Immature natural killer cell (primary cell): ENCODE measurements at regions not wholly inside any gene's neighbourhood (a gene's known extent, or its start where the extent isn't known, plus 50 kb on each side); places are given as distances from the start of the nearest gene placed in this dataset.

Source experiments
- DNase-seq, 3 donors: peaks; one replicate each; pipeline ENCODE4 v3.0.0; 2022; ENCODE audit warnings: mixed read lengths in 1 of 3
- H3K27ac Mint-ChIP-seq, 6 donors: one replicate each; pipeline ENCODE4 v1.8.0; 2020; ENCODE audit warnings: mixed read lengths in 6 of 6, mild to moderate bottlenecking in 5 of 6, inconsistent platforms in 4 of 6, moderate library complexity in 3 of 6
- H3K27me3 Mint-ChIP-seq, 3 donors: one replicate each; pipeline ENCODE4 v1.8.0; 2020 to 2021; ENCODE audit warnings: low read depth in 3 of 3, mild to moderate bottlenecking in 3 of 3, mixed read lengths in 3 of 3, moderate library complexity in 3 of 3, inconsistent platforms in 1 of 3
- H3K36me3 Mint-ChIP-seq, 3 donors: one replicate each; pipeline ENCODE4 v1.8.0; 2020; ENCODE audit warnings: mixed read lengths in 3 of 3, inconsistent platforms in 2 of 3, mild to moderate bottlenecking in 2 of 3
- H3K4me1 Mint-ChIP-seq, 2 donors: one replicate each; pipeline ENCODE4 v1.8.0; 2020; ENCODE audit warnings: inconsistent platforms in 2 of 2, mild to moderate bottlenecking in 2 of 2, mixed read lengths in 2 of 2, moderate library complexity in 1 of 2
- H3K4me3 Mint-ChIP-seq, 5 donors: one replicate each; pipeline ENCODE4 v1.8.0; 2020; ENCODE audit warnings: mild to moderate bottlenecking in 5 of 5, mixed read lengths in 5 of 5, inconsistent platforms in 3 of 5, moderate library complexity in 3 of 5
- H3K9me3 Mint-ChIP-seq, 6 donors: one replicate each; pipeline ENCODE4 v1.8.0; 2020; ENCODE audit warnings: mild to moderate bottlenecking in 6 of 6, mixed read lengths in 6 of 6, inconsistent platforms in 4 of 6, moderate library complexity in 3 of 6

GRCh38 chr16:86430814-86431213, 79.5 kb upstream of the FOXF1 start:
- H3K4me1 Mint-ChIP-seq: no peaks in the 10 kb centered on the region
- no peak for DNase-seq
- H3K27me3 Mint-ChIP-seq: peaks cover 2 to 6% (median 3%) of the 10 kb centered on the region in 3 donors
- H3K4me3 Mint-ChIP-seq: no peak overlapping the region
- H3K36me3 Mint-ChIP-seq: no peaks in the 10 kb centered on the region
- H3K9me3 Mint-ChIP-seq: no peaks in the 10 kb centered on the region
- H3K27ac Mint-ChIP-seq: no peak overlapping the region

GRCh38 chr16:86431540-86431939, 78.8 kb upstream of the FOXF1 start:
- Mint-ChIP-seq H3K27me3 (peaks cover 2 to 6% (median 3%) of the 10 kb centered on the region in 3 donors), H3K4me1 (no peaks in the 10 kb centered on the region), H3K9me3 (no peaks in the 10 kb centered on the region), H3K27ac (no peak overlapping the region), H3K4me3 (no peak overlapping the region), H3K36me3 (no peaks in the 10 kb centered on the region)
- DNase-seq: no peak

DNA sequence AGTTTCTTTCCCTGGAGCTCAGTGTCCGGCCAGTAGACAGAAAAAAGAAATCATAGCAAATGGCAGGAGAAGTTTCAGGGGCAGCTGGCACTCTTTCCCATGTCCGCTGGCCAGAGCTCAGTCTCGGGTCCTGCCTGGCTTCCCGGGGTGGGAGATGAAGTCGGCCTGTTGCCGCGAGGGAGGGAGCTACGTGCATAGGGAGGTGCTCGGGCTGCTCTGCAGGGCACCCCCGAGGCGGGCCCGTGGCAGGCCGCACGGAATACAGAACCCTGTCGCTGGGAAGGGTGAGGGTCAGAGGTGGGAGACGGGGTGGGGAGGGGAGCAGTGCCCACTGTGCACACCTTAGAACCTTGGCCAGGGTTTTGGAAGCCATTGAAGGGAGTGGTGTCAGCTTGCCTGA, 78.3 kb upstream of the FOXF1 start:
- H3K27me3 Mint-ChIP-seq: peaks cover 2 to 6% (median 3%) of the 10 kb centered on the region in 3 donors
- no peaks in the 10 kb centered on the region for H3K4me1 Mint-ChIP-seq
- H3K36me3 Mint-ChIP-seq: no peaks in the 10 kb centered on the region
- H3K4me3 Mint-ChIP-seq: no peak overlapping the region
- no peak for DNase-seq
- H3K27ac Mint-ChIP-seq: no peak overlapping the region
- no peaks in the 10 kb centered on the region for H3K9me3 Mint-ChIP-seq

- H3K27me3 Mint-ChIP-seq: peaks cover 3 to 6% (median 3%) of the 10 kb centered on the region in 3 donors
- H3K9me3 Mint-ChIP-seq: no peaks in the 10 kb centered on the region
- no peaks in the 10 kb centered on the region for H3K36me3 Mint-ChIP-seq
- no peak overlapping the region for H3K27ac Mint-ChIP-seq
- no peaks in the 10 kb centered on the region for H3K4me1 Mint-ChIP-seq
- H3K4me3 Mint-ChIP-seq: no peak overlapping the region
- DNase-seq: no peak
Observed at GRCh38 chr16:86432691-86433090, 77.6 kb upstream of the FOXF1 start.

DNA sequence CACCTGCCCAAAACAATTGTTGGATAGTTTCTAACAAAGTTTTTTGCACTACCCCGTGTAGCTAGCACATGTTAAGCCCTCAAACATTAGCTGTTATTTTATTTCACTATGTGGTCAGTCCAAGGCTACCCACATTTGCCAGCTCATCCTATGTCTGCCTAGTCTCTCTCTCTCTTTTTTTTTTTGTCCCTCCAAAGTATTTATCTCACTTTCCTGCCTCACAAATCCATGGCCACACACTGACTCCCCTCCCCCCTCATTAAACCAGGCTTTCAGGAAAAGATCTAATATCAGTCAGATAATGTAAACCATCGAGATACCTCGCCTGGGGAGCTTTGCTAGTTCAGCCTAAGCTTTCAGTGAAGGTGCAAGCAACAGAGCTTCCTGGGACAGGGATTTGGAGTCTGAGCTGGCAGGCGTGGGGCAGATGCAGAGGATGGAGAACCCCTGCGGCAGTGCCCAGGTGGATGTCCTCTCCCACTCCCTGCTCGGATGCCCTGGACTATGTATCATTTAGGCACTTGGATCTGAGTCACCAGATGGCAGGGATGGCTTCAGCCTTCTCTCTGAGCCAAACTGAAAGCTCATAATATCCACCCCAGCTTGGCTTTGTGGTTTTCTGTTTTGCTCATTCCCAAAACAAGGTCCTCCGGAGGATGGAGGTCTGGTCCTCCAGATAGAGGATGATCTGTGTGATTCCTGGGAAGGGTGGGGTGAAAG, 73.7 kb upstream of the FOXF1 start:
- H3K27me3 Mint-ChIP-seq: peaks cover 2 to 3% (median 3%) of the 10 kb centered on the region in 3 donors
- no peaks in the 10 kb centered on the region for H3K4me1 Mint-ChIP-seq
- no peak for DNase-seq
- H3K4me3 Mint-ChIP-seq: no peak overlapping the region
- peaks cover 0 to 2% (median 0%) of the 10 kb centered on the region in 6 donors for H3K9me3 Mint-ChIP-seq
- H3K36me3 Mint-ChIP-seq: no peaks in the 10 kb centered on the region
- H3K27ac Mint-ChIP-seq: no peak overlapping the region

- H3K4me3 Mint-ChIP-seq: no peak overlapping the region
- H3K27ac Mint-ChIP-seq: no peak overlapping the region
- H3K36me3 Mint-ChIP-seq: no peaks in the 10 kb centered on the region
- peaks cover 0 to 2% (median 0%) of the 10 kb centered on the region in 6 donors for H3K9me3 Mint-ChIP-seq
- no peaks in the 10 kb centered on the region for H3K4me1 Mint-ChIP-seq
- DNase-seq: no peak
- peaks cover 2 to 3% (median 3%) of the 10 kb centered on the region in 3 donors for H3K27me3 Mint-ChIP-seq
Observed at GRCh38 chr16:86437348-86437747, 73.0 kb upstream of the FOXF1 start.

DNA sequence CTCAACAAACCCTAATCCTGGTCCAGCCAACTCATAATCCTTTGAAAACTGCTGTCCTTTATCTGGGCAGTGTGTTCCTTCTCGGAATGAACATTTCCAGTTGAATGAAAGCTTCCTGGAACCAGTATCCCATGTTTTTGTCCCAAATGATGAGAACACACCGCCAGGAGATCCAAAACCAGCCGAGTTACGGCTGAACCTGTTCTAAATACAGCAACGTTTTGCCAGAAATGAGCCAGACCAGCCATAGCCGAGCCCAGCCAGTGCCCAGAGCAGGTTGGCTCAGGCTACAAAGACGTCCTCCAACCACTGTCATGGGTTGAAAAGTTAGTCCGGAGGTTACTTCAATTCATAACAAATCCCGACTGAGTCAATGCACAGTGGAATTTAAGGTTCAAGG, 67.6 kb upstream of the FOXF1 start:
- H3K27me3 Mint-ChIP-seq: peaks cover 4 to 6% (median 4%) of the 10 kb centered on the region in 3 donors
- peaks cover 0 to 2% (median 0%) of the 10 kb centered on the region in 6 donors for H3K9me3 Mint-ChIP-seq
- no peaks in the 10 kb centered on the region for H3K36me3 Mint-ChIP-seq
- H3K4me3 Mint-ChIP-seq: no peak overlapping the region
- H3K4me1 Mint-ChIP-seq: no peaks in the 10 kb centered on the region
- DNase-seq: no peak
- no peak overlapping the region for H3K27ac Mint-ChIP-seq

DNA sequence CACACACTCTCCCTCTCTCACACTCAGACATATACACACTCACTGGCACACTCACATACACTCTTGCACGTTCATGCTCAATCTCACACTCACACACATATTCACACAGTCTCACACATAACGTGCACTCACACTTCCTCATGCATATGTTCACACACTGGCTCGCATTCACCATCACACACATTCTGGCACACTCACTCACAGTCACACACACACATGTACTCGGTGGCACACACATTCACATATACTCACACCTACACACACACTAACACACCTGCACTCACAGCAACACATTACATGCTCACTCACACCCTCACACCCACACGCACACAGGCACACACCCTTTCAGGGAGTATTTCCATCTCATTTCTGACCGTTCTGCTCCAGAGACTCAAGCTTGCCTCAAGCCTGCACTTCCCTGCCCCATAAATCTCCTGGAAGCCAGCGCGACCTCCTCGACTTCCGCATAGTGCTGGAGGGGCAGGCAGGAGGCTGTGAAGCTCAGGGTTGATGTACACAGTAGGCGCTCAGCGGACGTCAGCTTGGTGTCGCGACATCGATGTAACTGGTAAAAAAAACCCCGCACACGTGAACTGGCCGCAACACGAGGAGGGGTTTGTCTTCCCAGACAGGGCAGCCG, 66.7 kb upstream of the FOXF1 start:
- Mint-ChIP-seq H3K27ac (no peak overlapping the region), H3K27me3 (peaks cover 4 to 6% (median 4%) of the 10 kb centered on the region in 3 donors), H3K36me3 (no peaks in the 10 kb centered on the region), H3K4me1 (peaks cover 0 to 1% of the 10 kb centered on the region in 2 donors), H3K9me3 (peaks cover 0 to under 1% (median 0%) of the 10 kb centered on the region in 6 donors), H3K4me3 (no peak overlapping the region)
- DNase-seq: no peak

GRCh38 chr16:86444261-86444660, 66.1 kb upstream of the FOXF1 start:
- H3K27me3 Mint-ChIP-seq: peaks cover 4 to 6% (median 4%) of the 10 kb centered on the region in 3 donors
- H3K4me1 Mint-ChIP-seq: peaks cover 5 to 8% of the 10 kb centered on the region in 2 donors
- H3K4me3 Mint-ChIP-seq: no peak overlapping the region
- no peaks in the 10 kb centered on the region for H3K9me3 Mint-ChIP-seq
- no peak for DNase-seq
- H3K36me3 Mint-ChIP-seq: no peaks in the 10 kb centered on the region
- H3K27ac Mint-ChIP-seq: no peak overlapping the region

DNA sequence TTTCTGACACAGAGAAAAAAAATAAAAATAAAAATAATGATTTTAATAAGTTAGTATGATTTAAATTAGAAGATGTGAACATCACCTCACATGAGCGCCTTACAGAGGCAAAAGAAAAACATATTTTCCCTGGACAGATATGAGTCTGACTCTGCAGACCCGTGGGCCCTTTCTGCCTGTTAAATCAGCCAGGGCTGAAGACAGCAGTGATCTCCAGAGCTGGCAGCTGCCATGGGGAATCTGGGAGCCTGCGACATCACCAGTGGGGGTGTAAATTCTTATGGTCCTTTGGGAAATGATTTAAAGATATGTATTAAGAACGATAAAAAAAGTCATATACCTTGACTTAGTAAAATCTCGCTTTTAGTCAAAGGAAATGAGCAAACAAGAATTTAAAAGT, 65.7 kb upstream of the FOXF1 start:
- Mint-ChIP-seq H3K36me3 (no peaks in the 10 kb centered on the region), H3K27me3 (peaks cover 4 to 6% (median 4%) of the 10 kb centered on the region in 3 donors), H3K4me1 (peaks cover 9 to 12% of the 10 kb centered on the region in 2 donors), H3K4me3 (no peak overlapping the region), H3K9me3 (no peaks in the 10 kb centered on the region), H3K27ac (no peak overlapping the region)
- no peak for DNase-seq

DNA sequence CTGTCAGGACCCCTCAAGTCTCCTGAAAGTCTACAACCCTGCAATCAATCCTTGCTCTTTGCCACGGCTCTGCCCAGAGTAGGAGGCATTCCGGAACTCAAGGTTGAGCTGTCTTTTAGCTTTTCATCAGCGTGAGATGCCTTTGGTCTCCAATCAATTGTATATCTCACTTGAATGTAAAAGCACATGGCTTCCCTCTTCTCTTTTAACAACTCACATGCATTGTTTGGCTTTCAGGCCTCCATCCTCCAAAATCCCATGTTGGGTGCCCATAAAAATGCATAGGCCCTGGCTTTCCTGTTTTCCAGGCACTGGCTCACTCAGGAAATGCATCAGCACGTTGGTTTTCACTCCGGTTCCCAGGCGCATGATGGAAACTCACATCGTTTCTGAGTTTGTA, 64.0 kb upstream of the FOXF1 start:
- peaks cover 12 to 15% of the 10 kb centered on the region in 2 donors for H3K4me1 Mint-ChIP-seq
- no peak overlapping the region for H3K4me3 Mint-ChIP-seq
- no peaks in the 10 kb centered on the region for H3K9me3 Mint-ChIP-seq
- peaks cover 4 to 6% (median 5%) of the 10 kb centered on the region in 3 donors for H3K27me3 Mint-ChIP-seq
- no peaks in the 10 kb centered on the region for H3K36me3 Mint-ChIP-seq
- DNase-seq: no peak
- H3K27ac Mint-ChIP-seq: no peak overlapping the region

DNA sequence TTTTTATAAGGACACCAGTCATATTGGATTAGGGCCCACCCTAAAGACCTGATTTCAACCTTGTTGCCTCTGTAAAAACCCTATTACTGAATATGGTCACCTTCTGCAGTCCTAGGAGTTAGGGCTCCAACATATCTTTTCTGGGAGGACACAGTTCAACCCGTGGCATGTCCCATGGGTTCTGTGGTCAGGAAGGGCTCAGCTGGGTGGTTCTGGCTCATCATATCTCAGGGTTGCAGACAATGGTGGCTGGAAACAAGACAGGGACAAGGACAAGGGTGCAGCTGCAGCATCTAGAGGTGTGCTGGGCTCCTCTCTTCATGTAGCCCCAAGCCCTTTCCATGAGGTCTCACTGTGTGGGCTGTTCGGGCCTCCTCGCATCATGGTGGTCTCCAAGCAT, 63.1 kb upstream of the FOXF1 start:
- Mint-ChIP-seq H3K27me3 (peaks cover 4 to 6% (median 5%) of the 10 kb centered on the region in 3 donors), H3K27ac (peak overlapping the region in 1 of 6 donors; percentile 42), H3K4me1 (peaks cover 12 to 15% of the 10 kb centered on the region in 2 donors), H3K36me3 (no peaks in the 10 kb centered on the region), H3K9me3 (no peaks in the 10 kb centered on the region), H3K4me3 (no peak overlapping the region)
- no peak for DNase-seq

DNA sequence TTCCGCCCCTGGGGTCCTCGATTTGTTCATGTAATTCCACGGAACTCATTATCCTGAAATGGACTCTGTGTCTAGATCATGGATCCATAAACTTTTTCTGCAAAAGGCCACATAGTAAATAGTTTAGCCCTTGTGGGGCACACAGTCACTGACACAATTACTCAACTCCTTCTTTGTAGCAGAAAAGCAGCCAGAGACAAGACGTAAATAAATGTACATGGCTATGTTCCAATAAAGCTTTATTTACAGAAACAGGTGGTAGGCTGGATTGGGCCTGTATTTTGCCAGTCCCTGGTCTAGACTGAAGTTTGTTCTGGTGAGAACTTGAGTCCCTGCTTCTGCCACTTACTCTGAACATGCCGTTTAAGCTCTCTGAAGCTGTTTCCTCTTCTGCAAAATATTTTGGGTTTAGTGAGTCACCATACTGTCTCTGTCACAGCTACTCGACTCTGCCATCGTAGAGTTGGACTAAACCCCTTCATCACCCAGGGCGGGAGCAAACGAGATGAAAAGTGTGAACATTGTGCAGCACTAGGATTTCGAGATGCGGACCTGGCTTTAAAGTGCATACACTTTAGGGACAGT, 61.9 kb upstream of the FOXF1 start:
- no peak for DNase-seq
- H3K27me3 Mint-ChIP-seq: peaks cover 2 to 5% (median 4%) of the 10 kb centered on the region in 3 donors
- H3K27ac Mint-ChIP-seq: no peak overlapping the region
- no peaks in the 10 kb centered on the region for H3K36me3 Mint-ChIP-seq
- H3K4me1 Mint-ChIP-seq: peaks cover 12 to 15% of the 10 kb centered on the region in 2 donors
- no peak overlapping the region for H3K4me3 Mint-ChIP-seq
- H3K9me3 Mint-ChIP-seq: no peaks in the 10 kb centered on the region

DNA sequence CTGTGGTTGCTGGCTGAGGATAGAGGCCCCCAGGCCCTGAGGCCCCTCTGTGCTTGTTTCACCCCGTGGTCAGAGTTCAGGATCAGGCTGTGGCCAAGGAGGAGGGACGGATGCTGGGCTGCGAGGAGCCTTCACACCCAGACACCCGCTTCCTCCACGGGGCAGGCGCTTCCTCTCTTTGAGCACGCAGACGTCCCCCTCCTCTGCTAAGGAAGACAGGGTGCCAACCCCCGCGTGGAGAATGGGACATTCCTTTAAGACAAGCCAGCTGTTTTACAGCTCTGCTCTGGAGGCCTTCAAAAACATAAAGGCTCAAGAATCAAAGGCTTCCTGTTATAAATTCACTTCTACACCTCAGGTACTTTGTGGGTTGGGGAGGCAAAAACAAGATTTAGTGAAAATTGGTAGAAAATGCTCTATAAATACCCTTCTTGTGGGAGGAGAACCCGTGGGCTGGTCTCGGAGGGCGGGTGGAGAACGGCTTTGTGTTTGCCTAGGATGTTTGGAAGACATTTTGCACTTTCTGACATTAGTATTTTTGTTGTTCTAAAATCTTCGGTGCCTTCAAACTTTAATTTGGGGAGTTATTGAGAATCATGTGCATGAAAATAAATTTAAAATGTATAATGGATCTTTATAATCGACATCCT, 60.8 kb upstream of the FOXF1 start:
- Mint-ChIP-seq H3K27me3 (peaks cover 0 to 7% (median 0%) of the 10 kb centered on the region in 3 donors), H3K4me3 (peak overlapping the region in 2 of 5 donors; percentile 16 to 41), H3K9me3 (no peaks in the 10 kb centered on the region), H3K27ac (no peak overlapping the region), H3K36me3 (no peaks in the 10 kb centered on the region), H3K4me1 (peaks cover 12 to 15% of the 10 kb centered on the region in 2 donors)
- no peak for DNase-seq
